ENCODE measurements at regions not wholly inside any gene's neighbourhood (a gene's known extent, or its start where the extent isn't known, plus 50 kb on each side); places are given as distances from the start of the nearest gene placed in this dataset.

DNA sequence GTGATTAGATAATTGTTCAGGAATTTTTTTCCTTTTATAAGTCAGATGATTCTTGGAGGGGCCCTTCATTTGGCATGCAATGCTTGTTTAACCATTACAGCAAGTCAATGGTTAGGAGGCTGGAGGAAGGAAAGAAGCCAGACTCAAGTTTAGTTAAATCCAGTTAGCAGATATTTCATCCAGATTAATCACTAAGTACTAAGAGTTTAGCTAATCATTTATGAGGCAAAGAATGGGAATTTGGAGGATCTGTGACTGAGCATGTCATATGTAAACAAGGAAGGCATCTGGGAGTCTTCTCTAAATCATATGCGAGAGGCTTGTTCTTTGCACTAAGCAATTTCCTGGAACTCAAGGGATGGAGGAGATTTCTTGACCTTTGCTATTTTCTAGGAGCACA is 145.3 kb upstream of the SGCD start:
- no peak for FAIRE-seq
- no peak for TF ChIP-seq POLR2AphosphoS5 (IDR thresholded peaks at IDR 0.05; ENCODE audit: low read depth, low read length)
- TF ChIP-seq POLR2A (IDR thresholded peaks at IDR 0.05; ENCODE audit: low read depth, low read length) = no peak
- no peak for TF ChIP-seq TAF1 (IDR thresholded peaks at IDR 0.05; ENCODE audit: borderline replicate concordance, low read depth, low read length)

DNA sequence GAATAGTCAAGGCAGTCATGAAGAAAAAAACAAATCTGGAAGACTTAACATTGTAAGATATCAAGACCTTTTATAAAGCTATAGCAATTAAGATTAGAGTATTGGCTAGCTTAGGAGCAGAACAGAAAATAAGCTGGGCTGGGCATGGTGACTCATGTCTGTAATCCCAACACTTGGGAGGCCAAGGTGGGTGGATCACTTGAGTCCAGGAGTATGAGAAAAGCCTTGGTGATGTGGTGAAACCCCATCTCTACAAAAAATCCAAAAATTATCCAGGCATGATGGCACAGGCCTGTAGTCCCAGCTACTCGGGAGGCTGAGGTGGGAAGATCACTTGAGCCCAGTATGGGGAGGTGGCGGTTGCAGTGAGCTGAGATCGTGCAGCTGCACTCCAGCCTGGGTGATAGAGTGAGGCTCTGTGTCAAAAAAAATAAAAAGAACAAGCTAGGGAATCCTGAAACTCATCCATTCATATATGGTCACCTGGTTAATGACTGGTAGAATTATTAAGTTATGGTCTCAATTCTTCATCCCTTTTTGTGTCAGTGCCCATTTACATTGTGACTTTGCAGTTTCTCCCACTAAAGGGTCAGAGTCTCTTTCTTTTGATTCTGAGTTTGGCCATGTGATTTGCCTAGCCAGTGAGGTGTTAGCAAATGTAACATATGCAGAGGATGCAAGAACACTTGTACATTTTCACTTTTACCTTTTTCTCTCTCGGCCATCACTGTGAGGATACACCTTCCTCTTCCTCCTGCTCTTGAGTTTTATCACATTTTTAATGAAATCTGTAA is 144.6 kb upstream of the SGCD start:
- TF ChIP-seq POLR2A (IDR thresholded peaks at IDR 0.05; ENCODE audit: low read depth, low read length) (no peak), TAF1 (IDR thresholded peaks at IDR 0.05; ENCODE audit: borderline replicate concordance, low read depth, low read length) (no peak), POLR2AphosphoS5 (IDR thresholded peaks at IDR 0.05; ENCODE audit: low read depth, low read length) (no peak)
- DNase-seq (ENCODE audit: insufficient read length) (no peak), FAIRE-seq (no peak)

More for the DNA sequence above, 145.3 kb upstream of the SGCD start:
- DNase-seq (ENCODE audit: insufficient read length) = no peak

DNA sequence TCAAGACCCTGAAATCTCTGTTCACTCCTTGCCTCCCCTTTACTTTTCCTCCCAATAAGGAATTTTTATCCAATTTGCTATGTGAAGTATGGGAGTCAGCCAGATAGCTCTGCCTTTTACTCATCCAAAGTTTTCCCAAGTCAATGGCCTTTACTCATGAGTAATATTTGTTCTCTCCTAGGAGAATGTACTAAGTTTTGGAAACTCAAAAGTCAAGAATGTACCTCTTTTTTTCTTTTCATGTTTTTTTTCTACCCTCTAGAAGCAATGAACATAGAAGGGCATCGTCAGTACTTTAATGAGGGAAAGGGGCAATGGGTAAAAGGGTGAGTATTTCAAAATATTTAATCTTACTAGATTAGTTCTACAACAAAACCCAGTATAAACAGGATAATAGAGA is 140.2 kb upstream of the SGCD start:
- DNase-seq (ENCODE audit: insufficient read length) = no peak
- no peak for TF ChIP-seq TAF1 (IDR thresholded peaks at IDR 0.05; ENCODE audit: borderline replicate concordance, low read depth, low read length)
- TF ChIP-seq POLR2A (IDR thresholded peaks at IDR 0.05; ENCODE audit: low read depth, low read length) = no peak
- no peak for TF ChIP-seq POLR2AphosphoS5 (IDR thresholded peaks at IDR 0.05; ENCODE audit: low read depth, low read length)
- no peak for FAIRE-seq

DNA sequence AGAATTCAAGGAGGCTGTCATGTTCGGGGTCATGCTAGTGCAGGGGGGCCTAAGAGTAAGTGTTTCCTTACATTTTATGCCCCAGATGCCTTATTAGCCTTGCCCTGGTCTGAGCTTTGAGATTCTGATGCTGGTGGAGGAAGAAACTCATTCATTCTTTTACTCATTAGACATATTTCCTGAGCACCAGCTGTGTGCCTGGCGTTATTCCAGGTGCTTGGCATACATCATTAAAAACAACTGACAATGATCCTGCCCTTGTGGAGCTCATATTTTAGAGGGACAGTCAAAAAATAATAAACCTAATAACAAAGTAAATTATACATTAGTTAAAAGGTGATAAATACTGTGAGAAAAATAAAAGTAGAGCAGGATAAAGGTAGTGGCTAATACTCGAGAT is 138.9 kb upstream of the SGCD start:
- FAIRE-seq = no peak
- no peak for TF ChIP-seq POLR2A (IDR thresholded peaks at IDR 0.05; ENCODE audit: low read depth, low read length)
- no peak for TF ChIP-seq TAF1 (IDR thresholded peaks at IDR 0.05; ENCODE audit: borderline replicate concordance, low read depth, low read length)
- no peak for TF ChIP-seq POLR2AphosphoS5 (IDR thresholded peaks at IDR 0.05; ENCODE audit: low read depth, low read length)
- no peak for DNase-seq (ENCODE audit: insufficient read length)

DNA sequence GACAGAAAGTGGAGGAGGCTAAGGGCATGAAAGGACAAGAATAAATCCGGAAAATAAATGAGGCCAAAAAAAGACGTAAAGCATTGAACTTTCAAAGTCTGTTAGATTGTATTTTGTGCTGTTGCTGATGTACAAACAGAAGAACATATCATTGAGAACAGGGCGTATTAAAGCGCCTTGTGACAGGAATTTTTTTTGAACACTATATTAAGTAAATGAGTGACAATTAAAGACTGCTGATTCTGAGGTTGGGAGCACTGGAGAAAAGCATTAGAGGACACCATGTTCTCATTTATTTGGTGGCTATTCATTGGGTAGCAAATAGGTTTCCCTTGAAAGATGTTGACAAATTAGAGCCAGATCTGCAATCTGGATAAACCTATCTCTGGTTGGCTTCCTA is 137.3 kb upstream of the SGCD start:
- TF ChIP-seq TAF1 (IDR thresholded peaks at IDR 0.05; ENCODE audit: borderline replicate concordance, low read depth, low read length) (no peak), POLR2A (IDR thresholded peaks at IDR 0.05; ENCODE audit: low read depth, low read length) (no peak), POLR2AphosphoS5 (IDR thresholded peaks at IDR 0.05; ENCODE audit: low read depth, low read length) (no peak)
- no peak for FAIRE-seq
- no peak for DNase-seq (ENCODE audit: insufficient read length)

DNA sequence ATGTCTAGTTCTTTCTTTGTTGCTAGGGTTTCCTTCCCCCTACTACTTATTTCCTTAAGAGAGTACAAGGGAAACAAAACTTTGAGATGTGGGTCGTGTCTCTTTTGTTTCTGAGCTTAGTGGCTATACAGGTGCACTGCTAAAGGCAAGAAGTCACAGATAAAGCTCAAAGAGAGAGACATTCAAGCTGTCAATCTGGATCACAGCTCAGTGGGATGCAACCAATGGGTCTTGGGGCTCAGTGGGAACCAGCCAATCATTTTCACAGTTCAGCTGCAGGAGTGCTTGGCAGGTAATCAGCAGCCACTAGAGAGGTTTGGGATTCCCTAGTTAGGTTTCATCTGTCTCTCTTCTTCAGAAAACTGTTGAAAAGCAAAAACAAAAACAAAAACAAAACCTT is 135.4 kb upstream of the SGCD start:
- TF ChIP-seq TAF1 (IDR thresholded peaks at IDR 0.05; ENCODE audit: borderline replicate concordance, low read depth, low read length) (no peak), POLR2A (IDR thresholded peaks at IDR 0.05; ENCODE audit: low read depth, low read length) (no peak)
- DNase-seq (ENCODE audit: insufficient read length) (no peak), FAIRE-seq (no peak)

DNA sequence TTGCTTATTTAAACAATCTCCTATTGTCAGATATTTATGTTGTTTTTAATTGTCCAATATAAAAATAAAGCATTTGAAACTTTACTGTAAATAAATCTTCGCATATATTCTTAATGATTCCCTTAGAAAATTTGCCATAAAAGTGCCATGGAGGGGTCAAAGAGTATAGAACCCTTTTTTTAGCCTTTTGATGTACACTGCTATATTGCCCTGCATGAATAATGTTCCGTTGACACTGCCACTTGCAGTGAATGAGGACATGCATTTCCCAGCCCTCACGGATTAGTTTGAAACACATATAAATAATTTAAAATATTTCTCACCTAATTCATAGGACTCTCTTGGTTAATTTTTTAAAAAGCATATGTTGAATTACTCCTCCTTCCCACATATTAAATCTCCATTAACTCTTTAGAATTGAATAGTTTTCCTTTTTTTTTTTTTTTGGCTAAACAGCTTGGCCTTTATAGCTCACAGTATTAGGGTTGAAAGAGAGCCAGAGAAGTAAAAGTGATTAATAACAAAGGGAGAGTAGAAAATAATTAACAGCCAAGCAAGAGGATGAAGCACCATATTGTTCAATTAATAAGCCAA is 129.8 kb upstream of the SGCD start:
- DNase-seq (ENCODE audit: insufficient read length) (no peak), FAIRE-seq (no peak)
- TF ChIP-seq POLR2AphosphoS5 (IDR thresholded peaks at IDR 0.05; ENCODE audit: low read depth, low read length) (no peak), TAF1 (IDR thresholded peaks at IDR 0.05; ENCODE audit: borderline replicate concordance, low read depth, low read length) (no peak), POLR2A (IDR thresholded peaks at IDR 0.05; ENCODE audit: low read depth, low read length) (no peak)

DNA sequence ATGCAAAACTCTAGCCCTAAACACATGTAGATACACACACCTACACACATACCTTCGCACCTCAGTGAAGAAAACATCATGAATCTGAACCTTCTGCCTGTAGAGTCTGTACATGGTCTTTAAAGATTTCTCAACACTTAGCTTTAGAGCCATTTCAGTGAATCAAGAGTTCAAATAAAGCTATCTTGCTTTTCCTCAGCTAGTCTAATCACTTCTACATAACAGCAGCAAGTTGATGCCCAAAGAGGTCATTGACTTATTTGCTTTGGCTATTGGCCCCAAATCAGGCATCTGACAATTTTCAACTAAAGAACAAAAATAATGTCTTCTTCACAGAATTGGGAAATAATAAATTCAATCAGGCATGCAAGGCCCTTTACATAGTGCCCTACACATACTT is 127.9 kb upstream of the SGCD start:
- no peak for FAIRE-seq
- TF ChIP-seq POLR2A (IDR thresholded peaks at IDR 0.05; ENCODE audit: low read depth, low read length) (no peak), POLR2AphosphoS5 (IDR thresholded peaks at IDR 0.05; ENCODE audit: low read depth, low read length) (no peak), TAF1 (IDR thresholded peaks at IDR 0.05; ENCODE audit: borderline replicate concordance, low read depth, low read length) (no peak)
- no peak for DNase-seq (ENCODE audit: insufficient read length)

DNA sequence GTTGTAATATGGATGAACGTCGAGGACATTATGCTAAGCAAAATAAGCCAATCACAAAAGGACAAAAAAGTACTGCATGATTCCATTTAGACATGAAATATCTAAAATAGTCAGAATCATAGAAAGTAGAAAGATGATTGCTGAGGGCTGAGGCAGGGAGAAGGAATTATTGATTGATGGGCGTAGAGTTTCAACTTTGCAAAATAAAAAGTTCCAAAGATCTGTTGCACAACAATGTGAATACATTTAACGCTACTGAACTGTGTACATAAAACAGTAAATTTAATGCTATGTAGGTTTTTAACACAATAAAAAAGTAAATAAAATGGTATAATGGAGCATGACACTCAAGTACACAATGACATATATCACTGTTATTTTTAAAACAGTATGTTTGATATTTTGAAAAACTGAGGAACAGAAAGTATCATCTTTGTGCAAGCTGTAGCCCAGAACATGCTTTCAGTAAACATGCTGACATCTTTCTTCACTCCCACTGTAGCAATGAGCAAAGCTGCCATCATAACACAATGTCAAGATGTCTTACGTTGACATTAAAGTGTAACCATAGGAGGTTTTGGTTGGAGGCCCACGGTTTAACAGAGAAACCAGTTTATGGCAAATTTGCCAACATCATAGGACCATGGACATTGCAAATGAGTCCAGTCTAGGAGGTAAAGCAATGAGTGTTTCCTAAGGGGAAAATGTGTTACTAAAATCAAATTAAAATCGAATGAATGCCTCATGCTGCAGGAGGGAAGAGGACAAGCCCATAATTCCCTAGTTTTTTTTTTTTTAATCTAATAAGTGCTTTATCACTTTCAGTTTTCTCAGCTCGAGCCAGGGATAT is 125.8 kb upstream of the SGCD start:
- FAIRE-seq = no peak
- no peak for TF ChIP-seq TAF1 (IDR thresholded peaks at IDR 0.05; ENCODE audit: borderline replicate concordance, low read depth, low read length)
- TF ChIP-seq POLR2A (IDR thresholded peaks at IDR 0.05; ENCODE audit: low read depth, low read length) = no peak
- TF ChIP-seq POLR2AphosphoS5 (IDR thresholded peaks at IDR 0.05; ENCODE audit: low read depth, low read length) = no peak

DNA sequence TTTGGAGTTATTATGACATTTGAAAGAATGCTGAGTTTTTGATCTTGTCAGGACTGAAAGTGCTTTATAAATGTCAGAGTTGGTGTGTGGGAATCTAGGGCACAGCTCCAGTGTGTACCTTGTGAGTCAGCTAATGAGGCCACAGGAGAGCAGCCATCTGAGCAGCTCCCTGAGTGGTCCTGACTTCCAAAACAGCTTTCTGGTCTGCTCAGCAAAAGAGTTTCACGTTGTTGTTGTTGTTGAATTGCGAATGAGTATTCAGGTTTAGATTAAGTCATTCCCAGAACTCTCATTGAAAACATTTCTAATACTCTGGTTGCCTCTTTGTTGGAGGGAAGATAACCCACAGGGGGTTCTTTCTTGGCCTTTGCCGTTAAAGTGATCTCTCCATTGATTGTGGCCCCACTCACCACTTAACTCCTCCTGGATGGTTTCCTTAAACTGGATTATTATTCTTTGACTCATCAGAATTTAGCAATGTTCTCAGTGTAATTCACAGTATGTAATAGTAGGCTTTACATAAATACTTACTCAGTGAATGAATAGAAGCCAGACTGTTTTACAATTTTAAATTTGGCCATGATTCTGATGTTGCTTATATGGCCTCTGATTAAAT is 125.1 kb upstream of the SGCD start:
- DNase-seq (ENCODE audit: insufficient read length) (no peak), FAIRE-seq (no peak)
- TF ChIP-seq TAF1 (IDR thresholded peaks at IDR 0.05; ENCODE audit: borderline replicate concordance, low read depth, low read length) (no peak), POLR2AphosphoS5 (IDR thresholded peaks at IDR 0.05; ENCODE audit: low read depth, low read length) (no peak), POLR2A (IDR thresholded peaks at IDR 0.05; ENCODE audit: low read depth, low read length) (no peak)

More for the DNA sequence above, 125.8 kb upstream of the SGCD start:
- DNase-seq (ENCODE audit: insufficient read length) = no peak

DNA sequence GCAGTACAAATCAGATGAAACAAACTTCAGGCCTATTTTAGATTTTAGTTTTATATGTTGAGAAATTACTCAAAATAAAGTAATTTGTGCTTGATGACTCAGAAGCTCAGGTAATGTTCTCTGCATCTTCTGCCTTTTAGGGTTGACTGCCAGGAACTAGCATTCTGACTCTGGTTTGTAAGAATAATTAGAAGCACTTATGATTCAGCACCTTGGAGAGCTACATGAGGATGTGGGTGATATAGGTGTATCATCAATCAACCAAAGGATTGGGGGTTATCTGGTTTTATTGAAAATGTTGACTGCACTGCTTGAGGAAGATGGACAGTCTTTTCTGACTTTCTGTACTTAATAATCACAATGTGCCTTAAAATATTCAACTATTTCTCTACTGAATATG is 118.7 kb upstream of the SGCD start:
- no peak for FAIRE-seq
- DNase-seq (ENCODE audit: insufficient read length) = no peak
- TF ChIP-seq POLR2A (IDR thresholded peaks at IDR 0.05; ENCODE audit: low read depth, low read length) = no peak
- TF ChIP-seq POLR2AphosphoS5 (IDR thresholded peaks at IDR 0.05; ENCODE audit: low read depth, low read length) = no peak
- no peak for TF ChIP-seq TAF1 (IDR thresholded peaks at IDR 0.05; ENCODE audit: borderline replicate concordance, low read depth, low read length)

Measured in GM12892 (cell line).